Large intestine (tissue), 3 donors: ENCODE measurements at regions not wholly inside any gene's neighbourhood (a gene's known extent, or its start where the extent isn't known, plus 50 kb on each side); places are given as distances from the start of the nearest gene placed in this dataset.

ENCODE experiments used
- DNase-seq, 2 donors: peaks; one replicate each; pipeline versions ENCODE4 v3.0.0 to v3.0.0-alpha.2; 2013
- H3K27ac ChIP-seq: one replicate; pipeline ENCODE4 v1.5.1; 2013; ENCODE audit warnings: low read length
- H3K27me3 ChIP-seq: 2 replicates; pipeline ENCODE4 v1.6.1; 2013; ENCODE audit warnings: low read length; ENCODE audit not compliant: control insufficient read depth, insufficient read depth
- H3K36me3 ChIP-seq: 2 replicates; pipeline ENCODE4 v1.6.1; 2013; ENCODE audit warnings: low read length; ENCODE audit not compliant: control insufficient read depth, insufficient read depth
- H3K4me1 ChIP-seq: one replicate; pipeline ENCODE4 v1.6.1; 2013; ENCODE audit warnings: low read length; ENCODE audit not compliant: control insufficient read depth, insufficient read depth
- H3K4me3 ChIP-seq: one replicate; pipeline ENCODE4 v1.5.1; 2013; ENCODE audit warnings: low read length
- H3K9me3 ChIP-seq: one replicate; pipeline ENCODE4 v1.6.1; 2013; ENCODE audit warnings: mild to moderate bottlenecking, low read depth, low read length, moderate library complexity; ENCODE audit not compliant: control insufficient read depth
- WGBS: methylation state at CpG from one replicate; pipeline ENCODE4 v1.1.5; 2013; ENCODE audit warnings: low lambda C conversion rate; ENCODE audit not compliant: insufficient coverage; 5-methylcytosine and 5-hydroxymethylcytosine counted together

GRCh38 chr14:50007123-50007903 is 109.1 kb downstream of the VCPKMT start:
- Histone ChIP-seq H3K4me1 (peaks cover 38% of the 10 kb centered on the region), H3K27ac (peak overlapping the region; percentile 8), H3K9me3 (no peaks in the 10 kb centered on the region), H3K36me3 (no peaks in the 10 kb centered on the region), H3K27me3 (no peaks in the 10 kb centered on the region), H3K4me3 (no peak overlapping the region)
- peak; percentile 65 to 75 for DNase-seq
- WGBS, result no CpG with 5 or more reads among the region's 9 CpGs

- Histone ChIP-seq H3K9me3 (no peaks in the 10 kb centered on the region), H3K4me3 (no peak overlapping the region), H3K4me1 (peaks cover 31% of the 10 kb centered on the region), H3K36me3 (no peaks in the 10 kb centered on the region), H3K27me3 (no peaks in the 10 kb centered on the region), H3K27ac (no peak overlapping the region)
- DNase-seq, result no peak
- WGBS, result no CpG with 5 or more reads among the region's 2 CpGs
Measured at GRCh38 chr14:50008562-50008961, 107.8 kb downstream of the VCPKMT start.

GRCh38 chr14:50008974-50009373 is 107.4 kb downstream of the VCPKMT start:
- WGBS, result no CpG with 5 or more reads among the region's 8 CpGs
- H3K36me3 ChIP-seq, result no peaks in the 10 kb centered on the region

GRCh38 chr14:50010752-50011151 is 105.6 kb downstream of the VCPKMT start:
- Histone ChIP-seq H3K27ac (no peak overlapping the region), H3K27me3 (no peaks in the 10 kb centered on the region), H3K4me1 (peaks cover 15% of the 10 kb centered on the region), H3K36me3 (no peaks in the 10 kb centered on the region), H3K9me3 (no peaks in the 10 kb centered on the region), H3K4me3 (no peak overlapping the region)
- DNase-seq, result no peak
- WGBS, result 100% methylated on average over 2 of the region's 7 CpGs

More at GRCh38 chr14:50008974-50009373, 107.4 kb downstream of the VCPKMT start:
- DNase-seq, result no peak
- Histone ChIP-seq H3K27me3 (no peaks in the 10 kb centered on the region), H3K9me3 (no peaks in the 10 kb centered on the region), H3K4me1 (peaks cover 31% of the 10 kb centered on the region), H3K27ac (no peak overlapping the region), H3K4me3 (no peak overlapping the region)

GRCh38 chr14:50011242-50011641 is 105.1 kb downstream of the VCPKMT start:
- H3K4me1 ChIP-seq, result peaks cover 15% of the 10 kb centered on the region
- no peaks in the 10 kb centered on the region for H3K36me3 ChIP-seq
- no peak for DNase-seq
- no peak overlapping the region for H3K4me3 ChIP-seq
- H3K27ac ChIP-seq, result no peak overlapping the region
- no CpG with 5 or more reads among the region's 6 CpGs for WGBS
- H3K27me3 ChIP-seq, result no peaks in the 10 kb centered on the region
- H3K9me3 ChIP-seq, result no peaks in the 10 kb centered on the region

- Histone ChIP-seq H3K27me3 (no peaks in the 10 kb centered on the region), H3K9me3 (no peaks in the 10 kb centered on the region), H3K4me1 (peaks cover 7% of the 10 kb centered on the region), H3K27ac (no peak overlapping the region), H3K36me3 (no peaks in the 10 kb centered on the region), H3K4me3 (no peak overlapping the region)
- no peak for DNase-seq
Measured at GRCh38 chr14:50012644-50013043, 103.7 kb downstream of the VCPKMT start.

- H3K9me3 ChIP-seq, result no peaks in the 10 kb centered on the region
- peak overlapping the region; percentile 16 for H3K27ac ChIP-seq
- H3K36me3 ChIP-seq, result no peaks in the 10 kb centered on the region
- H3K27me3 ChIP-seq, result no peaks in the 10 kb centered on the region
- H3K4me3 ChIP-seq, result no peak overlapping the region
- peaks cover 14% of the 10 kb centered on the region for H3K4me1 ChIP-seq
- peak in 1 of 2 donors; percentile 75 for DNase-seq
- 92% methylated on average over 2 of the region's 7 CpGs for WGBS
Measured at GRCh38 chr14:50013198-50013918, 103.0 kb downstream of the VCPKMT start.

GRCh38 chr14:50013934-50014333 is 102.4 kb downstream of the VCPKMT start:
- Histone ChIP-seq H3K4me3 (no peak overlapping the region), H3K36me3 (no peaks in the 10 kb centered on the region), H3K27ac (peak overlapping the region; percentile 16), H3K27me3 (no peaks in the 10 kb centered on the region), H3K4me1 (peaks cover 19% of the 10 kb centered on the region), H3K9me3 (no peaks in the 10 kb centered on the region)
- 40% methylated on average over 1 of the region's 2 CpGs for WGBS
- no peak for DNase-seq

GRCh38 chr14:50014809-50015430 is 101.5 kb downstream of the VCPKMT start:
- H3K4me1 ChIP-seq, result peaks cover 19% of the 10 kb centered on the region
- no peaks in the 10 kb centered on the region for H3K9me3 ChIP-seq
- H3K36me3 ChIP-seq, result no peaks in the 10 kb centered on the region
- whole genome bisulfite sequencing, result no CpG with 5 or more reads among the region's 2 CpGs
- no peak overlapping the region for H3K27ac ChIP-seq
- no peaks in the 10 kb centered on the region for H3K27me3 ChIP-seq
- no peak for DNase-seq
- no peak overlapping the region for H3K4me3 ChIP-seq

GRCh38 chr14:50015716-50016115 is 100.7 kb downstream of the VCPKMT start:
- DNase-seq, result no peak
- no peaks in the 10 kb centered on the region for H3K36me3 ChIP-seq
- H3K27me3 ChIP-seq, result no peaks in the 10 kb centered on the region
- H3K4me1 ChIP-seq, result peaks cover 19% of the 10 kb centered on the region
- no peaks in the 10 kb centered on the region for H3K9me3 ChIP-seq
- no peak overlapping the region for H3K4me3 ChIP-seq
- WGBS, result no CpG with 5 or more reads among the region's 3 CpGs
- H3K27ac ChIP-seq, result no peak overlapping the region
